Upper lobe of left lung (tissue), 4 donors: ENCODE measurements at regions not wholly inside any gene's neighbourhood (a gene's known extent, or its start where the extent isn't known, plus 50 kb on each side); places are given as distances from the start of the nearest gene placed in this dataset.

ENCODE experiments used
- POLR2A ChIP-seq, 4 donors: fragments of 450-650 bp; IDR thresholded peaks; one replicate each; pipeline ENCODE4 v1.5.1; 2016 to 2017; ENCODE audit warnings: antibody characterized with exemption in 4 of 4, mild to moderate bottlenecking in 2 of 4
- POLR2AphosphoS5 ChIP-seq, 2 donors: sonication (generic); formaldehyde crosslinking; IDR thresholded peaks; one replicate each; pipeline ENCODE4 v1.5.1; 2017; ENCODE audit warnings: antibody characterized with exemption in 2 of 2
- TF ChIP-seq, protein P1 (sequence below), 6 experiments: fragments of 450-650 bp in 4 of 6; fragments of 200-600 bp in 2 of 6; sonication (generic) in 2 of 6; IDR thresholded peaks; one replicate each; pipeline ENCODE4 v1.5.1; 2016 to 2019; ENCODE audit warnings: antibody characterized with exemption in 6 of 6

GRCh38 chr20:4563534-4563933 is 122.7 kb upstream of the PRNP start:
- TF ChIP-seq, protein P1, sequence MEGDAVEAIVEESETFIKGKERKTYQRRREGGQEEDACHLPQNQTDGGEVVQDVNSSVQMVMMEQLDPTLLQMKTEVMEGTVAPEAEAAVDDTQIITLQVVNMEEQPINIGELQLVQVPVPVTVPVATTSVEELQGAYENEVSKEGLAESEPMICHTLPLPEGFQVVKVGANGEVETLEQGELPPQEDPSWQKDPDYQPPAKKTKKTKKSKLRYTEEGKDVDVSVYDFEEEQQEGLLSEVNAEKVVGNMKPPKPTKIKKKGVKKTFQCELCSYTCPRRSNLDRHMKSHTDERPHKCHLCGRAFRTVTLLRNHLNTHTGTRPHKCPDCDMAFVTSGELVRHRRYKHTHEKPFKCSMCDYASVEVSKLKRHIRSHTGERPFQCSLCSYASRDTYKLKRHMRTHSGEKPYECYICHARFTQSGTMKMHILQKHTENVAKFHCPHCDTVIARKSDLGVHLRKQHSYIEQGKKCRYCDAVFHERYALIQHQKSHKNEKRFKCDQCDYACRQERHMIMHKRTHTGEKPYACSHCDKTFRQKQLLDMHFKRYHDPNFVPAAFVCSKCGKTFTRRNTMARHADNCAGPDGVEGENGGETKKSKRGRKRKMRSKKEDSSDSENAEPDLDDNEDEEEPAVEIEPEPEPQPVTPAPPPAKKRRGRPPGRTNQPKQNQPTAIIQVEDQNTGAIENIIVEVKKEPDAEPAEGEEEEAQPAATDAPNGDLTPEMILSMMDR (IDR thresholded peaks at IDR 0.05) = no peak
- TF ChIP-seq POLR2A (IDR thresholded peaks at IDR 0.05) = no peak
- no peak for TF ChIP-seq POLR2AphosphoS5 (IDR thresholded peaks at IDR 0.05)
